K562 (cell line): ENCODE measurements at regions not wholly inside any gene's neighbourhood (a gene's known extent, or its start where the extent isn't known, plus 50 kb on each side); places are given as distances from the start of the nearest gene placed in this dataset.

ENCODE experiments used
- ATAC-seq: fragments of 200-7000 bp; cut with Tn5 transposase; 3 replicates; pipeline ENCODE4 v1.9.1; 2020; ENCODE audit warnings: moderate library complexity
- BruUV-seq: library from RNA; stranded (reverse); fragments of 400-500 nt; replicated peaks from 2 replicates; lab custom pipeline; 2021; lab: Mats Ljungman, UMichigan
- CTCF ChIA-PET: fragments of 300-600 bp; formaldehyde crosslinking; extraction: SDS; loops from one replicate; lab custom pipeline; 2021; ENCODE audit warnings: low intra/inter-chr PET ratio; lab: Yijun Ruan, JAX
- POLR2A ChIA-PET: fragments of 300-600, 350-650 bp; sonication (Branson Sonifier 250); formaldehyde crosslinking; extraction: SDS; loops from one replicate; lab custom pipeline; 2021; ENCODE audit warnings: antibody characterized with exemption, inconsistent platforms; lab: Yijun Ruan, JAX
- DNase-seq, 4 experiments: peaks; one replicate each; pipeline versions ENCODE4 v3.0.0 to v3.0.0-alpha.2; 2011 to 2018; ENCODE audit warnings: low spot score in 3 of 4, mixed read lengths in 3 of 4; ENCODE audit errors: extremely low read depth in 1 of 4
- FAIRE-seq: peaks from 2 replicates; lab custom pipeline; 2011; peaks lifted over from hg19 to GRCh38; lab: Jason Lieb, UNC
- H2AFZ ChIP-seq: 2 replicates; pipeline ENCODE4 v1.6.0; 2011; ENCODE audit warnings: low read depth, low read length, control low read depth, inconsistent platforms
- H3K27ac ChIP-seq: fragments of 200-600 bp; 3 replicates; pipeline ENCODE4 v1.8.0; 2011; ENCODE audit warnings: low read depth, mild to moderate bottlenecking, control low read depth, inconsistent platforms, low read length, moderate library complexity, mixed read lengths; ENCODE audit errors: extremely low read depth
- H3K27me3 ChIP-seq, 2 experiments: fragments of 300-600 bp in 1 of 2; 2 replicates in 1 of 2; 3 replicates in 1 of 2; pipeline versions ENCODE4 v1.6.0 to v1.8.0; 2011; ENCODE audit warnings: inconsistent platforms in 2 of 2, low read length in 2 of 2, mild to moderate bottlenecking in 1 of 2, mixed read lengths in 1 of 2, moderate library complexity in 1 of 2; ENCODE audit not compliant: control insufficient read depth in 2 of 2, insufficient read depth in 2 of 2
- H3K36me3 ChIP-seq: fragments of 300-600 bp; 3 replicates; pipeline ENCODE4 v1.8.0; 2011; ENCODE audit warnings: mild to moderate bottlenecking, low read length, inconsistent platforms; ENCODE audit not compliant: control insufficient read depth, insufficient read depth
- H3K4me1 ChIP-seq, 2 experiments: fragments of 200-600 bp in 1 of 2; replicated peaks in 1 of 2; 2 replicates in 1 of 2; 3 replicates in 1 of 2; pipeline versions ENCODE4 v1.5.1 to v1.8.0; 2011; ENCODE audit warnings: inconsistent platforms in 2 of 2, low read length in 2 of 2, mild to moderate bottlenecking in 1 of 2, mixed read lengths in 1 of 2, moderate library complexity in 1 of 2; ENCODE audit not compliant: control insufficient read depth in 2 of 2, insufficient read depth in 2 of 2
- H3K4me2 ChIP-seq: 2 replicates; pipeline ENCODE4 v1.6.1; 2011; ENCODE audit warnings: low read length, control low read depth, inconsistent platforms, mixed read lengths; ENCODE audit not compliant: insufficient read depth
- H3K4me3 ChIP-seq: fragments of 200-600 bp; sonication (generic), shearing (Covaris generic); 2 replicates; pipeline ENCODE4 v1.5.1; 2016; ENCODE audit warnings: control low read depth, inconsistent platforms
- H3K79me2 ChIP-seq: fragments of 200-600 bp; 3 replicates; pipeline ENCODE4 v1.8.0; 2011; ENCODE audit warnings: low read length, inconsistent platforms; ENCODE audit not compliant: control insufficient read depth, insufficient read depth
- H3K9ac ChIP-seq, 2 experiments: 2 replicates each; pipeline versions ENCODE4 v1.6.0 to v1.6.1; 2011; ENCODE audit warnings: low read depth in 2 of 2, low read length in 2 of 2, control low read depth in 1 of 2, inconsistent platforms in 1 of 2, mild to moderate bottlenecking in 1 of 2, mixed read lengths in 1 of 2; ENCODE audit not compliant: insufficient read depth in 1 of 2
- H3K9me1 ChIP-seq: one replicate; pipeline ENCODE4 v1.6.0; 2011; ENCODE audit warnings: inconsistent platforms, mild to moderate bottlenecking, low read length, moderate library complexity; ENCODE audit not compliant: control insufficient read depth, insufficient read depth
- H3K9me3 ChIP-seq: replicated peaks from 2 replicates; pipeline ENCODE4 v1.5.1; 2011; ENCODE audit warnings: low read depth, low read length, inconsistent platforms; ENCODE audit not compliant: control insufficient read depth, insufficient read depth
- H4K20me1 ChIP-seq: replicated peaks from 2 replicates; pipeline ENCODE4 v1.6.1; 2011; ENCODE audit warnings: low read length, inconsistent platforms, mixed read lengths; ENCODE audit not compliant: control insufficient read depth, insufficient read depth
- CBFA2T3 ChIP-seq: fragments of 450-650 bp; IDR thresholded peaks from 2 replicates; pipeline ENCODE4 v1.6.1; 2017
- DPF2 ChIP-seq: fragments of 450-650 bp; IDR thresholded peaks from 2 replicates; pipeline ENCODE4 v1.6.1; 2016
- TGIF2 ChIP-seq: sonication (generic); formaldehyde crosslinking; IDR thresholded peaks from 2 replicates; pipeline ENCODE4 v1.8.1; 2022; ENCODE audit warnings: mild to moderate bottlenecking, missing genetic modification reagents, moderate library complexity
- ZNF717 ChIP-seq: fragments of 250-450 bp; sonication (Bioruptor Pico); IDR thresholded peaks from 2 replicates; pipeline ENCODE4 v1.5.0; 2021
- WGBS: fragments of 100-300 bp; shearing (Covaris generic); methylation state at CpG from one replicate; pipeline ENCODE4 v1.1.6; 2016; ENCODE audit warnings: low coverage, mixed read lengths; ENCODE audit not compliant: insufficient coverage; ENCODE audit errors: missing lambda C conversion rate; 5-methylcytosine and 5-hydroxymethylcytosine counted together
- in situ Hi-C: fragments of 300-500 bp; cut with MboI; formaldehyde crosslinking; loops from 4 replicates; pipeline ENCODE4 v1.15.0; 2018; ENCODE audit warnings: inconsistent platforms, mixed read lengths
- intact Hi-C: fragments of 100-400 bp; cut with micrococcal nuclease; formaldehyde crosslinking; loops from 2 replicates; pipeline ENCODE4 v1.14.2; 2022
- TF ChIP-seq, protein P1 (sequence below): fragments of 250-450 bp; sonication (Bioruptor Pico); IDR thresholded peaks from 2 replicates; pipeline ENCODE4 v1.8.0; 2022; ENCODE audit warnings: moderate library complexity, mild to moderate bottlenecking, inconsistent platforms
- TF ChIP-seq, protein P2 (sequence below): fragments of 250-450 bp; sonication (Bioruptor Pico); IDR thresholded peaks from 2 replicates; pipeline ENCODE4 v1.8.0; 2022; ENCODE audit warnings: inconsistent platforms, mild to moderate bottlenecking, moderate library complexity, borderline replicate concordance

GRCh38 chr4:30294295-30294694 lies 425.9 kb upstream of the PCDH7 start:
- ATAC-seq (no peak), DNase-seq (no peak), FAIRE-seq (no peak)
- intact Hi-C loops, result no loop called here
- no peaks in the 10 kb centered on the region for H4K20me1 ChIP-seq
- TF ChIP-seq DPF2 (no peak), CBFA2T3 (no peak), ZNF717 (CRISPR knock-in tag) (no peak), TGIF2 (CRISPR knock-in tag) (no peak)
- no peak overlapping the region for H3K27ac ChIP-seq
- no peak overlapping the region for H2AFZ ChIP-seq
- H3K9me3 ChIP-seq, result no peaks in the 10 kb centered on the region
- H3K79me2 ChIP-seq, result no peaks in the 10 kb centered on the region
- no peaks in the 10 kb centered on the region for H3K27me3 ChIP-seq
- no peak overlapping the region for H3K4me3 ChIP-seq
- WGBS, result 0% methylated on average over 2 of the region's 3 CpGs
- ChIA-PET POLR2A (no interaction called here), CTCF (no interaction called here)
- no peaks in the 10 kb centered on the region for H3K9me1 ChIP-seq
- no peak overlapping the region for H3K4me2 ChIP-seq
- in situ Hi-C loops, result no loop called here
- no peaks in the 10 kb centered on the region for H3K4me1 ChIP-seq
- H3K36me3 ChIP-seq, result no peaks in the 10 kb centered on the region
- no TSS peak for BruUV-seq
- H3K9ac ChIP-seq, result no peak overlapping the region

DNA sequence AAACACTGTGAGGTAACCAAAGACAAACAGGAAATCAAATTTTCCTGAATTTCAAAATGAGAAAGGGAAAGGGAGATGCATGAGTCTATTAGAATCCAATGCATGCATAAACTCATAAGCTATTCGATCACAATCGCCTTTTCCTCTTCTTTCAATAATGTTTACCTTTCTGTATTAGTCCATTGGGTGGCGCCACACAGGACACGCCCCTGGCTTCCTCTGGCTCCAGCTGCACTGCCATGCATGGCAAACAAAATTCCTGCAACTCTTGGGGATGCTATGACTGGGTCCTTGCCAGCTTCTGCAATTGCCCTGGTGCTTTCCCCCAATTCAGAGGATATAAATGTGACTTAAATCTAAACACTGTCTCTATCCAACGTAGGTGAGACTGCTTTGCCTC lies 424.5 kb upstream of the PCDH7 start:
- H3K27ac ChIP-seq, result no peak overlapping the region
- ATAC-seq (no peak), DNase-seq (no peak), FAIRE-seq (no peak)
- H3K9ac ChIP-seq, result no peak overlapping the region
- H3K4me3 ChIP-seq, result no peak overlapping the region
- no peaks in the 10 kb centered on the region for H3K36me3 ChIP-seq
- no peaks in the 10 kb centered on the region for H3K27me3 ChIP-seq
- no peak overlapping the region for H3K4me2 ChIP-seq
- 0% methylated on average over 5 of the region's 5 CpGs for WGBS
- H3K9me3 ChIP-seq, result no peaks in the 10 kb centered on the region
- in situ Hi-C loops (no loop called here), intact Hi-C loops (no loop called here)
- ChIA-PET CTCF (no interaction called here), POLR2A (no interaction called here)
- no peaks in the 10 kb centered on the region for H3K79me2 ChIP-seq
- H4K20me1 ChIP-seq, result no peaks in the 10 kb centered on the region
- H3K4me1 ChIP-seq, result no peaks in the 10 kb centered on the region
- H2AFZ ChIP-seq, result no peak overlapping the region
- H3K9me1 ChIP-seq, result no peaks in the 10 kb centered on the region
- BruUV-seq, result no TSS peak
- TF ChIP-seq, protein P1, sequence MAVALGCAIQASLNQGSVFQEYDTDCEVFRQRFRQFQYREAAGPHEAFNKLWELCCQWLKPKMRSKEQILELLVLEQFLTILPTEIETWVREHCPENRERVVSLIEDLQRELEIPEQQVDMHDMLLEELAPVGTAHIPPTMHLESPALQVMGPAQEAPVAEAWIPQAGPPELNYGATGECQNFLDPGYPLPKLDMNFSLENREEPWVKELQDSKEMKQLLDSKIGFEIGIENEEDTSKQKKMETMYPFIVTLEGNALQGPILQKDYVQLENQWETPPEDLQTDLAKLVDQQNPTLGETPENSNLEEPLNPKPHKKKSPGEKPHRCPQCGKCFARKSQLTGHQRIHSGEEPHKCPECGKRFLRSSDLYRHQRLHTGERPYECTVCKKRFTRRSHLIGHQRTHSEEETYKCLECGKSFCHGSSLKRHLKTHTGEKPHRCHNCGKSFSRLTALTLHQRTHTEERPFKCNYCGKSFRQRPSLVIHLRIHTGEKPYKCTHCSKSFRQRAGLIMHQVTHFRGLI, result no peak
- TF ChIP-seq, protein P2, sequence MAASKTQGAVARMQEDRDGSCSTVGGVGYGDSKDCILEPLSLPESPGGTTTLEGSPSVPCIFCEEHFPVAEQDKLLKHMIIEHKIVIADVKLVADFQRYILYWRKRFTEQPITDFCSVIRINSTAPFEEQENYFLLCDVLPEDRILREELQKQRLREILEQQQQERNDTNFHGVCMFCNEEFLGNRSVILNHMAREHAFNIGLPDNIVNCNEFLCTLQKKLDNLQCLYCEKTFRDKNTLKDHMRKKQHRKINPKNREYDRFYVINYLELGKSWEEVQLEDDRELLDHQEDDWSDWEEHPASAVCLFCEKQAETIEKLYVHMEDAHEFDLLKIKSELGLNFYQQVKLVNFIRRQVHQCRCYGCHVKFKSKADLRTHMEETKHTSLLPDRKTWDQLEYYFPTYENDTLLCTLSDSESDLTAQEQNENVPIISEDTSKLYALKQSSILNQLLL (CRISPR knock-in tag), result no peak
